Type B pancreatic cell (in vitro differentiated cells): ENCODE measurements at regions not wholly inside any gene's neighbourhood (a gene's known extent, or its start where the extent isn't known, plus 50 kb on each side); places are given as distances from the start of the nearest gene placed in this dataset.

ENCODE experiments used
- DNase-seq: peaks from one replicate; pipeline ENCODE4 v3.0.0; 2021; ENCODE audit warnings: mixed read lengths; ENCODE audit not compliant: unreplicated experiment; ENCODE audit errors: extremely low spot score
- H3K27ac Mint-ChIP-seq: 2 replicates; pipeline ENCODE4 v1.8.0; 2021; ENCODE audit warnings: mild to moderate bottlenecking, mixed read lengths
- H3K27me3 Mint-ChIP-seq: 2 replicates; pipeline ENCODE4 v1.8.0; 2021; ENCODE audit warnings: mixed read lengths
- H3K36me3 Mint-ChIP-seq: 2 replicates; pipeline ENCODE4 v1.8.0; 2021; ENCODE audit warnings: mixed read lengths
- H3K4me1 Mint-ChIP-seq: one replicate; pipeline ENCODE4 v1.8.0; 2021; ENCODE audit warnings: mixed read lengths; ENCODE audit not compliant: unreplicated experiment
- H3K4me3 Mint-ChIP-seq: 2 replicates; pipeline ENCODE4 v1.8.0; 2021; ENCODE audit warnings: mild to moderate bottlenecking, mixed read lengths
- H3K9me3 Mint-ChIP-seq: 2 replicates; pipeline ENCODE4 v1.8.0; 2021; ENCODE audit warnings: mixed read lengths
- TF ChIP-seq, protein P1 (sequence below): fragments of 200-600 bp; sonication (generic); conservative IDR thresholded peaks from 2 replicates; pipeline ENCODE4 v1.5.0; 2021; ENCODE audit warnings: antibody characterized with exemption, mild to moderate bottlenecking

DNA sequence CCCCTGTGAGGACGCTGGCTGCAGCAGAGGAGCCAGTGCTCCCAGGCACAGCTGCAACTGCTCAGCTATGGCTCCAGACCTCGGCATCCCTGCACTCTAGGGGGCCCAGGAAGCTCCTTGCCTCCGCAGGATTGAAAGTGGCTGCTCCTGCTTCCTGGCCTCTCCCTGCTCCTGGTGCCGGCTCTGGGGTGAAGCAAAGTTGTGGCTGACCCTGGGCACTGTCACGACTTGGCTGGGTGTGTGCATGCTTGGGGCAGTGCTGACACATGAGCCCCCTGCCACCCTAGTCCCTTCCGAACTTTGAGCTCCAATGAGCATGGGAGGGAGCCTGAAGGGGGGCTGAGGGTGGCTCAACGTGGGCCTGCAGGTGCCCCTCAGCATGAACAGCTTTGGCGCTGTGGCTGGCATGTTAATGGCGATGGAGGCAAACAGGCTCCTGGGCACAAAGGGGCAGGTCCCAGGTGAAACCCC lies 1512.2 kb downstream of the KCNT2 start:
- H3K27ac Mint-ChIP-seq = no peak overlapping the region
- H3K36me3 Mint-ChIP-seq = no peaks in the 10 kb centered on the region
- TF ChIP-seq, protein P1, sequence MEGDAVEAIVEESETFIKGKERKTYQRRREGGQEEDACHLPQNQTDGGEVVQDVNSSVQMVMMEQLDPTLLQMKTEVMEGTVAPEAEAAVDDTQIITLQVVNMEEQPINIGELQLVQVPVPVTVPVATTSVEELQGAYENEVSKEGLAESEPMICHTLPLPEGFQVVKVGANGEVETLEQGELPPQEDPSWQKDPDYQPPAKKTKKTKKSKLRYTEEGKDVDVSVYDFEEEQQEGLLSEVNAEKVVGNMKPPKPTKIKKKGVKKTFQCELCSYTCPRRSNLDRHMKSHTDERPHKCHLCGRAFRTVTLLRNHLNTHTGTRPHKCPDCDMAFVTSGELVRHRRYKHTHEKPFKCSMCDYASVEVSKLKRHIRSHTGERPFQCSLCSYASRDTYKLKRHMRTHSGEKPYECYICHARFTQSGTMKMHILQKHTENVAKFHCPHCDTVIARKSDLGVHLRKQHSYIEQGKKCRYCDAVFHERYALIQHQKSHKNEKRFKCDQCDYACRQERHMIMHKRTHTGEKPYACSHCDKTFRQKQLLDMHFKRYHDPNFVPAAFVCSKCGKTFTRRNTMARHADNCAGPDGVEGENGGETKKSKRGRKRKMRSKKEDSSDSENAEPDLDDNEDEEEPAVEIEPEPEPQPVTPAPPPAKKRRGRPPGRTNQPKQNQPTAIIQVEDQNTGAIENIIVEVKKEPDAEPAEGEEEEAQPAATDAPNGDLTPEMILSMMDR = no peak
- H3K4me1 Mint-ChIP-seq = no peaks in the 10 kb centered on the region
- no peaks in the 10 kb centered on the region for H3K9me3 Mint-ChIP-seq
- H3K4me3 Mint-ChIP-seq = no peak overlapping the region
- DNase-seq = no peak
- H3K27me3 Mint-ChIP-seq = no peaks in the 10 kb centered on the region

DNA sequence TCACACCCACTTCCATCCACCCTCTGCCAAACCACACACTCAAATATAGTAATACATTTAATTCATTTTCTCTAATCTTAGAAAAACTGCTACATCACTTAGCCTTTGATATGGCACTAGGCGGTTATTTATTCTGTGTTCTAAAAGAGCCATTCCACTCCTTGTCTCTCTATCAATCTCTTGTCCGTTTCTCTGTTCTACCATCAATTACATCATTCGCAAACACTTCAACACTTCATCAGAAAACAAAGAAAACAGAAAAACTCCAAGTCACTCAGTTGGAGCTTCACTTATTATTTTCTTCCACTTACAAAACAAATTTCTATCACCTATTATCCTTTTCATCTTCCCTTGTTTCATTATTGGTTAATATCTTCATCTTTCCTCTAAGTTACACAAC lies 1523.0 kb downstream of the KCNT2 start:
- H3K27ac Mint-ChIP-seq = no peak overlapping the region
- H3K9me3 Mint-ChIP-seq = no peaks in the 10 kb centered on the region
- peaks cover 3% of the 10 kb centered on the region for H3K27me3 Mint-ChIP-seq
- no peaks in the 10 kb centered on the region for H3K4me1 Mint-ChIP-seq
- TF ChIP-seq, protein P1 = no peak
- no peak for DNase-seq
- H3K4me3 Mint-ChIP-seq = no peak overlapping the region
- H3K36me3 Mint-ChIP-seq = no peaks in the 10 kb centered on the region

DNA sequence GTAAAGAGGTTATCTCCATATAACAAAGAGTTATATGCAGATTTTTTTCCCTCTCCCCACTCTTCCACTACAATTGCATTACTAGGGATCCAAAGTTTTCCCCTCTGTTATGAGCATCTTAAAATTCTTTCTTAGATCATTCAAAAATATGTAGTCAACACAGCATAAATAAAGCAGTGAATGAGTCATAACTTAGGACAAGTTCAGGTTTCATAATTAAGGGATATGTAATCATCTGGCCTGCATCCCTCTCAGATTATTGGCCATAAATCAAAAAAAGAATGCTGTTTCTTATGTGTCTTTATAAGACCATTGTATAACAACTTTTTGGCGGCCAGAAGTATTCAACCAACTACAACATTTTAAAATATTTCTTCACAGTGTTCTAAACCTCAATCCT lies 1526.1 kb downstream of the KCNT2 start:
- Mint-ChIP-seq H3K27me3 (no peaks in the 10 kb centered on the region), H3K27ac (no peak overlapping the region), H3K4me3 (no peak overlapping the region), H3K36me3 (no peaks in the 10 kb centered on the region), H3K4me1 (no peaks in the 10 kb centered on the region), H3K9me3 (no peaks in the 10 kb centered on the region)
- no peak for DNase-seq
- TF ChIP-seq, protein P1 = no peak

DNA sequence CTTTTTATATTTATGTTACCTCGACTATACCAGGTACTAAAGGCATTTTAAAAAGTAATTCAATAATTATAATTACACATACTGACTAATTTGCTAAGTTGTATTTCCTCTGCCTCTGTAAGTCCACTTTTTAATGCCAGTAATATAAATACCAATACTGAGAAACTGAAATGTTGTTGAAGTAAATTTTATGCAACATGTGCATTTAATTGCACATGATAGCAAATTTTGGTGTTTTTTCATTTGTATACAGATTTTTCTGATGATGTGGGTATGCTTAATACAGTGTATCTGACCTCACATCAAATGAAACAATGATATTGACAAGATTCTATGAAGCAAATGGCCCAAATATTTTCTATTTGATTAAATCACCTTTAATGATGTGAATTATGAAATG lies 1531.6 kb downstream of the KCNT2 start:
- no peaks in the 10 kb centered on the region for H3K27me3 Mint-ChIP-seq
- H3K9me3 Mint-ChIP-seq = no peaks in the 10 kb centered on the region
- H3K4me3 Mint-ChIP-seq = no peak overlapping the region
- no peaks in the 10 kb centered on the region for H3K36me3 Mint-ChIP-seq
- H3K4me1 Mint-ChIP-seq = no peaks in the 10 kb centered on the region
- TF ChIP-seq, protein P1 = no peak
- no peak overlapping the region for H3K27ac Mint-ChIP-seq
- no peak for DNase-seq

DNA sequence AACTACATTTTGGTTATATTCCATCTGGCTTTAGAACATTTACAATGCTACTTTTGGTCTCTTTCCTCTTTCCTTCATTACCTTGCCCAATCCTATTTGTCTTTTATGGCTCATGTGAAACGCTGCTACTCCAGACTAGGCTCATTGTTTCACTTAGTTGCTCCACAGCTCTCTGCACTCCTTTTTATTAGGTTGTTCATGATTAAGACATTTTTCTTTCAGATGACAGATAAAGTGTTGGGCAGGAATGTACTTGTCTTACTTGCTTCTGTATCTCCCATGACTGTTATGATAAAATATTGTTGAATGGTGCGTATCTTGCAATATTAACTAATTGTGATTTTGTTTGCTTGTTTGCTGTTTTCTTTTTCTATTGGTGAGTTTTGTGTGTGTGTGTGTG lies 1532.3 kb downstream of the KCNT2 start:
- no peaks in the 10 kb centered on the region for H3K4me1 Mint-ChIP-seq
- TF ChIP-seq, protein P1 = no peak
- H3K9me3 Mint-ChIP-seq = no peaks in the 10 kb centered on the region
- no peak overlapping the region for H3K4me3 Mint-ChIP-seq
- no peaks in the 10 kb centered on the region for H3K36me3 Mint-ChIP-seq
- DNase-seq = no peak
- H3K27me3 Mint-ChIP-seq = no peaks in the 10 kb centered on the region
- H3K27ac Mint-ChIP-seq = no peak overlapping the region

DNA sequence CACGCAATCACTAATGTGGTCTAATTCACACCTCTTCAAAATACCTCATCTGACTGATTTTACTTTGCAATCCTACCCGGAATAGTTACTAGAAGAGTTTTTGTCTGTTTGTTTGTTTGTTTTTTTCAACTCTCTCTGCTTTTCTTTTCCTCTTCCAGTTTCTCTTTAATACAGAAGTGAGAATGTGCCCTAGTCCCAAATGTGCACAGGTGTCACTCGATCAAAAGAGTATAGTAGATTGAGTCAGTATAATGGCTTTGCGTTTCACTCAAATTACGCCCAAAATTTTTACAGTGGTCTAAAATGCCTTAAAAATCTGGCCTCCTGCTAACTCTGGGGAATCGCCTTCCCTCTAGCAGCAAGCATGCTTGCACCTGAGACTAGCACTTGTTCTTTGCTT lies 1536.8 kb downstream of the KCNT2 start:
- Mint-ChIP-seq H3K27ac (no peak overlapping the region), H3K9me3 (no peaks in the 10 kb centered on the region), H3K27me3 (no peaks in the 10 kb centered on the region), H3K4me3 (no peak overlapping the region), H3K4me1 (no peaks in the 10 kb centered on the region), H3K36me3 (no peaks in the 10 kb centered on the region)
- no peak for DNase-seq
- TF ChIP-seq, protein P1 = no peak
